ENCODE measurements at regions not wholly inside any gene's neighbourhood (a gene's known extent, or its start where the extent isn't known, plus 50 kb on each side); places are given as distances from the start of the nearest gene placed in this dataset.

GRCh38 chr11:129290966-129291365 is 84.7 kb upstream of the BARX2 start:
- DNase-seq, result no peak

- no peak for DNase-seq
These were observed 86.2 kb upstream of the BARX2 start for GRCh38 chr11:129289350-129290040.

- no peak for DNase-seq
These were observed 87.7 kb upstream of the BARX2 start for GRCh38 chr11:129287920-129288319.

- DNase-seq, result no peak
These were observed 88.8 kb upstream of the BARX2 start for GRCh38 chr11:129286813-129287212.

- no peak for DNase-seq
These were observed 90.3 kb upstream of the BARX2 start for GRCh38 chr11:129285402-129285786.

GRCh38 chr11:129283141-129283540 is 91.0 kb upstream of the ARHGAP32 start:
- DNase-seq, result no peak

- DNase-seq, result no peak
These were observed 90.5 kb upstream of the ARHGAP32 start for GRCh38 chr11:129282634-129283033.

GRCh38 chr11:129281471-129282415 is 89.6 kb upstream of the ARHGAP32 start:
- DNase-seq, result no peak

- peak; percentile 14 for DNase-seq
These were observed 88.1 kb upstream of the ARHGAP32 start for GRCh38 chr11:129280027-129280811.

GRCh38 chr11:129279326-129280026 is 87.4 kb upstream of the ARHGAP32 start:
- DNase-seq, result peak; percentile 56

GRCh38 chr11:129278586-129279319 is 86.6 kb upstream of the ARHGAP32 start:
- DNase-seq, result peak; percentile 10

- DNase-seq, result no peak
These were observed 85.2 kb upstream of the ARHGAP32 start for GRCh38 chr11:129277198-129277843.

GRCh38 chr11:129275828-129276227 is 83.7 kb upstream of the ARHGAP32 start:
- no peak for DNase-seq

- no peak for DNase-seq
These were observed 82.0 kb upstream of the ARHGAP32 start for GRCh38 chr11:129273944-129274711.

GRCh38 chr11:129273322-129273721 is 81.2 kb upstream of the ARHGAP32 start:
- DNase-seq, result no peak

GRCh38 chr11:129271030-129271429 is 78.9 kb upstream of the ARHGAP32 start:
- no peak for DNase-seq

GRCh38 chr11:129270446-129270845 is 78.3 kb upstream of the ARHGAP32 start:
- DNase-seq, result no peak

GRCh38 chr11:129268371-129268770 is 76.2 kb upstream of the ARHGAP32 start:
- DNase-seq, result no peak

- no peak for DNase-seq
These were observed 75.6 kb upstream of the ARHGAP32 start for GRCh38 chr11:129267716-129268115.

GRCh38 chr11:129266536-129266935 is 74.4 kb upstream of the ARHGAP32 start:
- no peak for DNase-seq
